Left cardiac atrium (tissue), 4 donors: ENCODE measurements at regions not wholly inside any gene's neighbourhood (a gene's known extent, or its start where the extent isn't known, plus 50 kb on each side); places are given as distances from the start of the nearest gene placed in this dataset.
"Not testable (repeated sequence)": the region's sequence is repeated elsewhere in the genome, so short reads cannot be mapped to it uniquely, and the experiment has no call there.

Source experiments
- ATAC-seq, 2 donors: fragments of 200-7000 bp; cut with Tn5 transposase; one replicate each; pipeline ENCODE4 v1.9.1; 2020; ENCODE audit warnings: mild to moderate bottlenecking in 2 of 2, moderate library complexity in 2 of 2
- DNase-seq: peaks from one replicate; pipeline ENCODE4 v3.0.0-alpha.2; 2020
- intact Hi-C, 2 donors: fragments of 100-400 bp; cut with DNase I; formaldehyde crosslinking; loops; one replicate each; pipeline versions ENCODE4 v1.14.1 to v1.15.1; 2022 to 2023
- donor health status: DM: no; HTN: yes; CAD: no.
- donor health status: DM: no; HTN: yes; CAD: no; lungs with severe emphysema.
- donor health status: DM: yes; HTN: yes; CAD: no.
- donor health status: Dilated cardiomyopathy.

- DNase-seq (no peak), ATAC-seq (no peak)
- intact Hi-C loops = no loop called here
These were observed 882.5 kb upstream of the GBE1 start for GRCh38 chr3:82643948-82644347.

GRCh38 chr3:82641701-82642100 lies 880.3 kb upstream of the GBE1 start:
- no peak for ATAC-seq
- intact Hi-C loops = no loop called here
- no peak for DNase-seq

- ATAC-seq (no peak), DNase-seq (no peak)
- intact Hi-C loops = no loop called here
These were observed 878.8 kb upstream of the GBE1 start for GRCh38 chr3:82640254-82640653.

GRCh38 chr3:82637574-82637973 lies 876.1 kb upstream of the GBE1 start:
- DNase-seq (no peak), ATAC-seq (no peak)
- intact Hi-C loops = no loop called here

GRCh38 chr3:82636177-82636576 lies 874.7 kb upstream of the GBE1 start:
- intact Hi-C loops = no loop called here
- DNase-seq (no peak), ATAC-seq (no peak)

GRCh38 chr3:82633319-82633718 lies 871.9 kb upstream of the GBE1 start:
- no peak for DNase-seq
- intact Hi-C loops = no loop called here
- ATAC-seq = no peak

GRCh38 chr3:82629937-82630336 lies 868.5 kb upstream of the GBE1 start:
- DNase-seq (no peak), ATAC-seq (no peak)
- intact Hi-C loops = no loop called here

GRCh38 chr3:82628385-82629014 lies 867.1 kb upstream of the GBE1 start:
- DNase-seq = no peak
- intact Hi-C loops = no loop called here
- no peak for ATAC-seq

GRCh38 chr3:82627733-82628132 lies 866.3 kb upstream of the GBE1 start:
- DNase-seq = no peak
- no peak for ATAC-seq
- intact Hi-C loops = no loop called here

- DNase-seq, ATAC-seq, intact Hi-C loops: not testable (repeated sequence)
These were observed 859.3 kb upstream of the GBE1 start for GRCh38 chr3:82620744-82621143.

- no peak for ATAC-seq
- intact Hi-C loops = no loop called here
- DNase-seq = no peak
These were observed 857.1 kb upstream of the GBE1 start for GRCh38 chr3:82618594-82618993.

- intact Hi-C loops = no loop called here
- DNase-seq = no peak
- no peak for ATAC-seq
These were observed 848.8 kb upstream of the GBE1 start for GRCh38 chr3:82610236-82610635.

GRCh38 chr3:82607391-82607790 lies 845.9 kb upstream of the GBE1 start:
- intact Hi-C loops = no loop called here
- DNase-seq = no peak
- ATAC-seq = no peak

- no peak for DNase-seq
- intact Hi-C loops = no loop called here
- ATAC-seq = no peak
These were observed 835.4 kb upstream of the GBE1 start for GRCh38 chr3:82596805-82597204.

GRCh38 chr3:82595530-82595929 lies 834.1 kb upstream of the GBE1 start:
- ATAC-seq (no peak), DNase-seq (no peak)
- intact Hi-C loops = no loop called here

GRCh38 chr3:82587174-82587573 lies 825.7 kb upstream of the GBE1 start:
- intact Hi-C loops = no loop called here
- DNase-seq (no peak), ATAC-seq (no peak)

GRCh38 chr3:82586414-82586813 lies 825.0 kb upstream of the GBE1 start:
- DNase-seq (no peak), ATAC-seq (no peak)
- intact Hi-C loops = no loop called here

- ATAC-seq, DNase-seq, intact Hi-C loops: not testable (repeated sequence)
These were observed 824.6 kb upstream of the GBE1 start for GRCh38 chr3:82586002-82586401.

- ATAC-seq, intact Hi-C loops, DNase-seq: not testable (repeated sequence)
These were observed 824.1 kb upstream of the GBE1 start for GRCh38 chr3:82585591-82585990.

- intact Hi-C loops, ATAC-seq, DNase-seq: not testable (repeated sequence)
These were observed 823.4 kb upstream of the GBE1 start for GRCh38 chr3:82584861-82585260.

- ATAC-seq, DNase-seq, intact Hi-C loops: not testable (repeated sequence)
These were observed 823.0 kb upstream of the GBE1 start for GRCh38 chr3:82584415-82584814.

- ATAC-seq = no peak
- intact Hi-C loops = no loop called here
- no peak for DNase-seq
These were observed 819.9 kb upstream of the GBE1 start for GRCh38 chr3:82581350-82581749.
